ENCODE measurements at regions not wholly inside any gene's neighbourhood (a gene's known extent, or its start where the extent isn't known, plus 50 kb on each side); places are given as distances from the start of the nearest gene placed in this dataset.

DNA sequence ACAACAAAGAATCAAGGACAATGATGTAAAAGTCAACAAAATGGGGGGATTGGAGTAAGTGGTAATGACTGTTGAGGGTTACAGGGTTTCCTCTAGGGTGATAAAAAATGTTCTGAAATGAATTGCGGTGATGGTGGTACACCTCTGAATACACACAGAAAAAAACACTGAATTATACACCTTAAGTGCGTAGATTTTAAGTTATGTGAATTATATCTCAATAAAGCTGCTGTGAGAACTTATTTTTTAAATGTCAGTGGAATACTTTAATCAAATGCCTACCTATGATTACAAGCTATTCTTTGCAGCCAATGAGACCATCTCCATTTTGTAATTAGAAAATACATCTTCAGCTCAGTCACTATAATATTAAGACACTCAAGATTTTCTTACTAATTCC is 53.5 kb downstream of the ZNF608 start:
- Histone ChIP-seq H3K4me3 (ENCODE audit: low read depth, low read length) (no peak overlapping the region), H3K9me3 (ENCODE audit: control insufficient read depth in 2 of 2, low read length in 2 of 2) (no peaks in the 10 kb centered on the region), H3K27me3 (ENCODE audit: control insufficient read depth, insufficient read depth, low read length) (no peaks in the 10 kb centered on the region), H3K36me3 (ENCODE audit: control insufficient read depth, insufficient read depth, low read length) (no peaks in the 10 kb centered on the region), H3K27ac (ENCODE audit: insufficient read depth, low read length, poor library complexity, severe bottlenecking) (no peak overlapping the region), H3K4me1 (ENCODE audit: control insufficient read depth, insufficient read depth, low read length, poor library complexity, severe bottlenecking) (no peaks in the 10 kb centered on the region)
- H3K36me3 Mint-ChIP-seq, result no peaks in the 10 kb centered on the region
- H3K4me1 Mint-ChIP-seq, result no peaks in the 10 kb centered on the region
- H3K4me3 Mint-ChIP-seq, result no peak overlapping the region
- H3K27ac Mint-ChIP-seq, result no peak overlapping the region
- ATAC-seq (ENCODE audit: low read depth in 2 of 2) (no peak), DNase-seq (no peak)
- no peaks in the 10 kb centered on the region for H3K27me3 Mint-ChIP-seq
- H3K9me3 Mint-ChIP-seq, result peaks cover 0 to 11% (median 4%) of the 10 kb centered on the region in 7 donors

DNA sequence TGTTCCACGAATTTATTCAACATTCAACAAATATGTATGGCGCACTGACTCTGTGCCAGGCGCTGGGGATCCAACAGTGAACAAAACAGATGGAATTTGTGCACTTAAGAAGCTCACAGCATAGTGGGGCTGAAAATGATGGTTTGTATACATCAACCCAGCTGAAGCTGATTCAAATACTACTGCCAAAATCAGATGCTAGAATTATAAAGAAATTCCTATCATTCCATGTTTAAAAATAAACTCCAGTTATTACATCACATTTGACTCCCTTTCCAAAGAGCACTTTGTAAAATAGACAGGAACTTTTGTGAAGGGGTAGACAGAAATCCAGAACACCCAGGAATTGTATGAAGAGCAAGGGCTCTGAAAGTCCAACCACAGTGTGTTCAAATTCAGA is 54.1 kb downstream of the ZNF608 start:
- no peaks in the 10 kb centered on the region for H3K9me3 ChIP-seq (ENCODE audit: control insufficient read depth in 2 of 2, low read length in 2 of 2)
- H3K27me3 ChIP-seq (ENCODE audit: control insufficient read depth, insufficient read depth, low read length), result no peaks in the 10 kb centered on the region
- no peaks in the 10 kb centered on the region for H3K4me1 ChIP-seq (ENCODE audit: control insufficient read depth, insufficient read depth, low read length, poor library complexity, severe bottlenecking)
- no peaks in the 10 kb centered on the region for H3K36me3 ChIP-seq (ENCODE audit: control insufficient read depth, insufficient read depth, low read length)
- no peak overlapping the region for H3K4me3 ChIP-seq (ENCODE audit: low read depth, low read length)
- Mint-ChIP-seq H3K27ac (no peak overlapping the region), H3K9me3 (peaks cover 0 to 5% (median 3%) of the 10 kb centered on the region in 7 donors), H3K4me3 (no peak overlapping the region), H3K27me3 (no peaks in the 10 kb centered on the region), H3K36me3 (no peaks in the 10 kb centered on the region), H3K4me1 (no peaks in the 10 kb centered on the region)
- DNase-seq, result no peak
- H3K27ac ChIP-seq (ENCODE audit: insufficient read depth, low read length, poor library complexity, severe bottlenecking), result no peak overlapping the region
- no peak for ATAC-seq (ENCODE audit: low read depth in 2 of 2)

DNA sequence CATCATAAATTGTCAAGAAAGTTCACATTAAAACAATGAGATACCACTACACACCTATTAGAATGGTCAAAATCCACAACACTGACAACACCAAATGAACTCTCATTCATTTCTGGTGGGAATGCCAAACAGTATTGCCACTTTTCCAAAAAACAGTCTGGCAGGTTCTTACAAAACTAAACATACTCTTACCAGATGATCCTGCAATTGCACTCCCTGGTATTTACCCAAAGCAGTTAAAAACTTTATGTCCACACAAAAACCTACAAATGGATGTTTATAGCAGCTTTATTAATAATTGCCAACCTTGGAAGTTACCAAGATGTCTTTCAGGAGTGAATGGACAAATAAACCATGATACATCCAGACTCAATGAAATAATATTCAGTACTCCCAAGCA is 56.8 kb downstream of the ZNF608 start:
- H3K27me3 ChIP-seq (ENCODE audit: control insufficient read depth, insufficient read depth, low read length), result no peaks in the 10 kb centered on the region
- Mint-ChIP-seq H3K27me3 (no peaks in the 10 kb centered on the region), H3K9me3 (peaks cover 0 to 3% (median 0%) of the 10 kb centered on the region in 7 donors), H3K4me3 (no peak overlapping the region), H3K36me3 (no peaks in the 10 kb centered on the region), H3K4me1 (no peaks in the 10 kb centered on the region), H3K27ac (no peak overlapping the region)
- DNase-seq, result no peak
- ATAC-seq (ENCODE audit: low read depth in 2 of 2), result no peak
- H3K4me1 ChIP-seq (ENCODE audit: control insufficient read depth, insufficient read depth, low read length, poor library complexity, severe bottlenecking), result no peaks in the 10 kb centered on the region
- no peaks in the 10 kb centered on the region for H3K9me3 ChIP-seq (ENCODE audit: control insufficient read depth in 2 of 2, low read length in 2 of 2)
- H3K27ac ChIP-seq (ENCODE audit: insufficient read depth, low read length, poor library complexity, severe bottlenecking), result no peak overlapping the region
- H3K4me3 ChIP-seq (ENCODE audit: low read depth, low read length), result no peak overlapping the region
- no peaks in the 10 kb centered on the region for H3K36me3 ChIP-seq (ENCODE audit: control insufficient read depth, insufficient read depth, low read length)

DNA sequence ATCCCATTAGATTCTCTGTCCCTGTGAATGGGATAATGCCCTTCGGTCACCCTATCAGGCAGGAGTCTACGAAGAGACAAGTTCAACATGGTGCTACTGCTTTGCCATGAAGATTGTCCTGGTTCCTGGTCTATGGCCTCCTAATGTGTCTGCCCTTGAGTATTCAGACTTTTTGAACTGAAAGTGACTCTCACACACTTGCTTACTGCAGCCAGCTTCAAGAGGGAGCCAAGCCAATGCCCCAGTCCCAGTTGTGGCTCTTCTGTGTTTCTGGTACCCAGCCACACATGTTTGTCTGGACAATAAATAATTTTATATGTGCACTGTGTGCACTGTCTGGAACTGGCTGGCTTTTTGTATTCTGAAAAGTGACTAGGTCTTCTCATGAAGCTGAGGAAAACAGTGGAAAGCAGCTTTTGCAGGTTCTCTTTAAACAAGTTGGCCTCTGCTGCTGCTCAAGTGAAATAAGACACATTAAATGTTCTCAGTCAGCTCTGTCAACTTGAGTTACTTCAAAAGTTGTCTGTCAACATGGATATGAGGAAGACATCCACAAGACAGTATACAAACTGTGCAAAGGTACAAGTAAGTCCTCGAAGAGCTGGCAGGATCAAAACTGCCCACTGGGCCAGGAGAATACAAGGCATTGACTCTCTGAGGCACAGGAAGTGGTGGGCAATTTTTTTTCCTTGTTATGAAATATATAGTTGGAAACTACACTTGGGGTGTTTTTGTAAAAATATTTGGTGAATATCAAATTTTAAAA is 60.0 kb downstream of the ZNF608 start:
- H3K36me3 Mint-ChIP-seq, result no peaks in the 10 kb centered on the region
- no peaks in the 10 kb centered on the region for H3K27me3 Mint-ChIP-seq
- Histone ChIP-seq H3K4me1 (ENCODE audit: control insufficient read depth, insufficient read depth, low read length, poor library complexity, severe bottlenecking) (no peaks in the 10 kb centered on the region), H3K36me3 (ENCODE audit: control insufficient read depth, insufficient read depth, low read length) (no peaks in the 10 kb centered on the region), H3K27me3 (ENCODE audit: control insufficient read depth, insufficient read depth, low read length) (no peaks in the 10 kb centered on the region), H3K27ac (ENCODE audit: insufficient read depth, low read length, poor library complexity, severe bottlenecking) (no peak overlapping the region), H3K9me3 (ENCODE audit: control insufficient read depth in 2 of 2, low read length in 2 of 2) (no peaks in the 10 kb centered on the region), H3K4me3 (ENCODE audit: low read depth, low read length) (no peak overlapping the region)
- no peak overlapping the region for H3K4me3 Mint-ChIP-seq
- ATAC-seq (ENCODE audit: low read depth in 2 of 2), result no peak
- peaks cover 0 to 3% (median 0%) of the 10 kb centered on the region in 7 donors for H3K9me3 Mint-ChIP-seq
- H3K27ac Mint-ChIP-seq, result no peak overlapping the region
- DNase-seq, result no peak
- no peaks in the 10 kb centered on the region for H3K4me1 Mint-ChIP-seq

DNA sequence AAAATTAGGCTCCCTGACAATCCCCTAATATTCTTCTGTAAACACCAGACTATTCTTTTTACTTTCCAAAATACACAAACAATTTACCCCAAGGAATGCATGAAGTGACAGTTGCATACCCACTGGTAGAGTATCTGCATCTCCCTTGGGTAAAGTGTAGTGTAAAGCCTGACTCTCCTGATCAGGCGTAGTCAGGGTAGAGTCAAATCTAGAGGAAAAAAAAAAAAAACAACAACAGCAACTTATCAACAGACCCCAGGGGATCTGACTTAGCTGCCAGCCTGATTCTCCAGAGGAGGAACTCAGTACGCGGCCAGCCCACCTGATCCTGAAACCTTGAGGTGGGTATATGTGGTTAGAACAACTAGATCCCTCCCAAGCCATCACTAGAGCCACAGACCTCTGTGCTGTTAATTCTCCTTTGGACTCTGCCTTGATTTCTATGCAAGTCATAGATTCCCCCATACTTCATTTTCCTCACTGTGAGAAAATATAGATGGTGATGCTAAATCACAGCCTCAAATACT is 61.0 kb downstream of the ZNF608 start:
- H3K4me1 ChIP-seq (ENCODE audit: control insufficient read depth, insufficient read depth, low read length, poor library complexity, severe bottlenecking), result no peaks in the 10 kb centered on the region
- Mint-ChIP-seq H3K36me3 (no peaks in the 10 kb centered on the region), H3K4me1 (no peaks in the 10 kb centered on the region), H3K9me3 (peaks cover 0 to 3% (median 0%) of the 10 kb centered on the region in 7 donors), H3K27me3 (no peaks in the 10 kb centered on the region), H3K4me3 (no peak overlapping the region), H3K27ac (no peak overlapping the region)
- no peaks in the 10 kb centered on the region for H3K36me3 ChIP-seq (ENCODE audit: control insufficient read depth, insufficient read depth, low read length)
- no peak for ATAC-seq (ENCODE audit: low read depth in 2 of 2)
- H3K27me3 ChIP-seq (ENCODE audit: control insufficient read depth, insufficient read depth, low read length), result no peaks in the 10 kb centered on the region
- H3K4me3 ChIP-seq (ENCODE audit: low read depth, low read length), result no peak overlapping the region
- DNase-seq, result no peak
- no peak overlapping the region for H3K27ac ChIP-seq (ENCODE audit: insufficient read depth, low read length, poor library complexity, severe bottlenecking)
- H3K9me3 ChIP-seq (ENCODE audit: control insufficient read depth in 2 of 2, low read length in 2 of 2), result no peaks in the 10 kb centered on the region

DNA sequence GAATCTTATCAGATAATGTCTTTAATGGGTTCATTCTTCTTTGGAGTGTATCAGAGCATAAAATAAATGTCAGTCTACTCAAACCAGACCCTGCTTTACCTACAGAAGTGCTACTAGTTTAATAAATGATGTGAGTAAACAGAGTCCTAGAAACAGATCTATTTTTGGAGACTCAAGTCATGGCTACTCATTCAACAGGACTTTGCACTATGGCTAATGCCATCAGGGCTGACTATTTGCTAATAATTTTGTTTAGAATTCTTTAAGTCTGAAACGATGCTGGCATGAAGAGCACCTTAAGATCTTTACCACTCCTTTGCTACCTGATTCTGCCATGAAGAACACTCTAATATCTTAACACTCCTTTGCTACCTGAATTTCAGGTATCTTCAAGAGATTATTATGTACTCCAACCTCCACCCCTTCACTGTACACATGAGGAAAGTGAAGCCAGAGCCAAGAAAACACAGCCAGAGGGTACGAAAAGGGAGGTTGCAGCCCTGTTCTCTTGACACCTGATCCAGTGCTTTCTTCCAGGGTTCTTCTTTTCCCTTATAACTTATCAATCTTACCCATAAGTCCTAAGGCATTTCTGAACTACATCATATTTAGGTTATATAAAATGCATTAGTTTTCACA is 62.4 kb downstream of the ZNF608 start:
- H3K4me3 Mint-ChIP-seq, result no peak overlapping the region
- H3K36me3 Mint-ChIP-seq, result no peaks in the 10 kb centered on the region
- H3K27ac Mint-ChIP-seq, result no peak overlapping the region
- no peak overlapping the region for H3K27ac ChIP-seq (ENCODE audit: insufficient read depth, low read length, poor library complexity, severe bottlenecking)
- H3K4me3 ChIP-seq (ENCODE audit: low read depth, low read length), result no peak overlapping the region
- no peaks in the 10 kb centered on the region for H3K4me1 ChIP-seq (ENCODE audit: control insufficient read depth, insufficient read depth, low read length, poor library complexity, severe bottlenecking)
- peaks cover 0 to 5% (median 0%) of the 10 kb centered on the region in 7 donors for H3K9me3 Mint-ChIP-seq
- H3K9me3 ChIP-seq (ENCODE audit: control insufficient read depth in 2 of 2, low read length in 2 of 2), result no peaks in the 10 kb centered on the region
- H3K27me3 Mint-ChIP-seq, result no peaks in the 10 kb centered on the region
- H3K4me1 Mint-ChIP-seq, result no peaks in the 10 kb centered on the region
- H3K36me3 ChIP-seq (ENCODE audit: control insufficient read depth, insufficient read depth, low read length), result no peaks in the 10 kb centered on the region
- DNase-seq, result no peak
- H3K27me3 ChIP-seq (ENCODE audit: control insufficient read depth, insufficient read depth, low read length), result no peaks in the 10 kb centered on the region
- no peak for ATAC-seq (ENCODE audit: low read depth in 2 of 2)

DNA sequence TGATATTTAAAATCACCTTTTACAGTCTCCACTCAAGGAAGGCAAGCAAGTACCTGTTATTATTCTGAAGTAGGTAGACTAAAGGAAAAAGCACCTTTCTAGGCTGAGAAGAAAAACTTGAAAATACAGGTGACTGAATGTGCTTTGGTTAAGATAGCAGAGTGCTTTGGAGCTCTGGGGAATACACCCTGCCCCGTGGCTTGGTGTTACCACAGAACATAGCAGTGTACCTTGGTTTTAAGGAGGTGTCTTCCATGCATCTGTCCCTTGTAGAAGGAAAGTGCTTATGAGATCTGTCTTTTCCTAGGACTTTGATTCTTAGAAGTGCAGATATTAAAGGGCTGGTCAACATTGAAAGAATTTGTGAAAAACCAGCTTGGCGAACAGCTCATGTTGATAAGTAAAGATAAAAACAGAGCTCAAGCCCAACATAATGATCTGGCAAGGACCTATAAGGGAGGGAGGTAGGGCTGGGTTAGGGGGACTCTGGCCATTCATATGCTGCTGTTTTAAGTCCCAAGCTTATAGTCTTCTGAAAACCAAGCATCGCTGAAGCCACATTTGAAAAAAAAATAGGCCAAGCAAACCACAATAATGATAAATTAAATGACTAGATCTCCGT is 66.8 kb downstream of the ZNF608 start:
- no peak for DNase-seq
- no peak overlapping the region for H3K27ac ChIP-seq (ENCODE audit: insufficient read depth, low read length, poor library complexity, severe bottlenecking)
- H3K4me3 ChIP-seq (ENCODE audit: low read depth, low read length), result no peak overlapping the region
- H3K36me3 ChIP-seq (ENCODE audit: control insufficient read depth, insufficient read depth, low read length), result no peaks in the 10 kb centered on the region
- H3K9me3 ChIP-seq (ENCODE audit: control insufficient read depth in 2 of 2, low read length in 2 of 2), result no peaks in the 10 kb centered on the region
- H3K4me1 ChIP-seq (ENCODE audit: control insufficient read depth, insufficient read depth, low read length, poor library complexity, severe bottlenecking), result no peaks in the 10 kb centered on the region
- ATAC-seq (ENCODE audit: low read depth in 2 of 2), result no peak
- Mint-ChIP-seq H3K4me1 (no peaks in the 10 kb centered on the region), H3K9me3 (peaks cover 0 to 5% (median 0%) of the 10 kb centered on the region in 7 donors), H3K27ac (no peak overlapping the region), H3K4me3 (no peak overlapping the region), H3K36me3 (no peaks in the 10 kb centered on the region), H3K27me3 (no peaks in the 10 kb centered on the region)
- no peaks in the 10 kb centered on the region for H3K27me3 ChIP-seq (ENCODE audit: control insufficient read depth, insufficient read depth, low read length)
